ENCODE measurements at regions not wholly inside any gene's neighbourhood (a gene's known extent, or its start where the extent isn't known, plus 50 kb on each side); places are given as distances from the start of the nearest gene placed in this dataset.
"Not testable (repeated sequence)": the region's sequence is repeated elsewhere in the genome, so short reads cannot be mapped to it uniquely, and the experiment has no call there.

DNA sequence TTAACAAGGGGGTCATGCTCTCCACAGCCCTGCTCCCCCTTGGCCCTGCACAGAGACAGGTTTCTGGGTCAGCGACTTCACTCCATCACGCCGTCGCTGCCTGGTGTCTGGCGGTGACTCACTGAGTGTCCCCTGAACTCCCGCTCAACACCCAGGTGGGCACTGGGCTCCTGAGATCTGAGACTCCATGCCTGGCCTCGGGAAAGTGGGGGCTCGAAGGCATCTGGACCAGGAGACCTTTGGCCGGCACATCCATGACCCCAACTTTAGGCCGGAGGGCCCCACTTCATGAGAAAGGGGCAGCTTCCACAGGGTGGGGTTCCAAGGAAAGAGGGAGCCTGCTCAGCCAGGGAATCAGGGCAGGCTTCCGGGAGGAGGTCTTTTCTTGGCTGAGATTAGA is 79.3 kb upstream of the PRR5 start:
- H3K27ac Mint-ChIP-seq, result peak overlapping the region in 5 of 7 donors; percentile 36 to 91 (median 77)
- intact Hi-C loops (cut with micrococcal nuclease), result loop anchor here (10.0 kb wide), 1 partner anchor 738 kb away; no protein-coding TSS in a partner anchor
- H3K27me3 Mint-ChIP-seq, result peaks cover 0 to 2% of the 10 kb centered on the region in 2 donors
- Histone ChIP-seq H3K4me3 (ENCODE audit: low read length in 2 of 2) (no peak overlapping the region), H3K36me3 (ENCODE audit: insufficient read depth, low read length) (no peaks in the 10 kb centered on the region), H3K27me3 (ENCODE audit: insufficient read depth, low read length) (no peaks in the 10 kb centered on the region), H3K27ac (ENCODE audit: low read depth, low read length) (no peak overlapping the region), H3K9me3 (ENCODE audit: control insufficient read depth in 1 of 2, low read length in 2 of 2) (no peaks in the 10 kb centered on the region), H3K4me1 (ENCODE audit: insufficient read depth, low read length) (peaks cover 15% of the 10 kb centered on the region)
- no peak overlapping the region for H3K4me3 Mint-ChIP-seq
- H3K9me3 Mint-ChIP-seq, result peaks cover 0 to 1% (median 0%) of the 10 kb centered on the region in 8 donors
- CTCF ChIA-PET (ENCODE audit: partially characterized antibody), result interaction anchor here (6.7 kb wide), 2 partner anchors 538 to 628 kb away, joined by 70 to 122 read pairs; no protein-coding TSS in a partner anchor
- no peaks in the 10 kb centered on the region for H3K36me3 Mint-ChIP-seq
- POLR2A ChIA-PET (ENCODE audit: partially characterized antibody), result no interaction called here
- no peak for DNase-seq
- H3K4me1 Mint-ChIP-seq, result peaks cover 8 to 11% (median 11%) of the 10 kb centered on the region in 4 donors

- no peak overlapping the region for H3K27ac ChIP-seq (ENCODE audit: low read depth, low read length)
- H3K4me1 Mint-ChIP-seq, result peaks cover 8 to 11% (median 11%) of the 10 kb centered on the region in 4 donors
- ChIA-PET POLR2A (ENCODE audit: partially characterized antibody) (no interaction called here), CTCF (ENCODE audit: partially characterized antibody) (interaction anchor here (6.7 kb wide), 1 partner anchor 538 kb away, joined by 70 read pairs; no protein-coding TSS in a partner anchor)
- no peaks in the 10 kb centered on the region for H3K27me3 ChIP-seq (ENCODE audit: insufficient read depth, low read length)
- peaks cover 15% of the 10 kb centered on the region for H3K4me1 ChIP-seq (ENCODE audit: insufficient read depth, low read length)
- H3K27ac Mint-ChIP-seq, result peak overlapping the region; percentile 36 to 91 (median 77)
- H3K9me3 Mint-ChIP-seq, result peaks cover 0 to 1% (median 0%) of the 10 kb centered on the region in 8 donors
- H3K4me3 Mint-ChIP-seq, result peak overlapping the region in 1 of 8 donors; percentile 22
- intact Hi-C loops (cut with micrococcal nuclease), result loop anchor here (10.0 kb wide), 1 partner anchor 737 kb away; no protein-coding TSS in a partner anchor
- DNase-seq, result peak in 4 of 5 donors; percentile 21 to 40 (median 33)
- no peaks in the 10 kb centered on the region for H3K9me3 ChIP-seq (ENCODE audit: control insufficient read depth in 1 of 2, low read length in 2 of 2)
- no peaks in the 10 kb centered on the region for H3K36me3 Mint-ChIP-seq
- H3K4me3 ChIP-seq (ENCODE audit: low read length in 2 of 2), result no peak overlapping the region
- no peaks in the 10 kb centered on the region for H3K36me3 ChIP-seq (ENCODE audit: insufficient read depth, low read length)
- H3K27me3 Mint-ChIP-seq, result peaks cover 0 to 2% of the 10 kb centered on the region in 2 donors
Observed at GRCh38 chr22:44622147-44622427, 79.9 kb upstream of the PRR5 start.

- H3K4me1 ChIP-seq (ENCODE audit: insufficient read depth, low read length), result peaks cover 15% of the 10 kb centered on the region
- H3K27me3 Mint-ChIP-seq, result peaks cover 0 to 2% of the 10 kb centered on the region in 2 donors
- intact Hi-C loops (cut with micrococcal nuclease), result loop anchor here (10.0 kb wide), 1 partner anchor 737 kb away; no protein-coding TSS in a partner anchor
- no peaks in the 10 kb centered on the region for H3K36me3 Mint-ChIP-seq
- H3K27me3 ChIP-seq (ENCODE audit: insufficient read depth, low read length), result no peaks in the 10 kb centered on the region
- no peaks in the 10 kb centered on the region for H3K9me3 ChIP-seq (ENCODE audit: control insufficient read depth in 1 of 2, low read length in 2 of 2)
- H3K4me3 Mint-ChIP-seq, result no peak overlapping the region
- ChIA-PET CTCF (ENCODE audit: partially characterized antibody) (interaction anchor here (6.7 kb wide), 1 partner anchor 537 kb away, joined by 70 read pairs; no protein-coding TSS in a partner anchor), POLR2A (ENCODE audit: partially characterized antibody) (no interaction called here)
- H3K36me3 ChIP-seq (ENCODE audit: insufficient read depth, low read length), result no peaks in the 10 kb centered on the region
- DNase-seq, result no peak
- H3K4me3 ChIP-seq (ENCODE audit: low read length in 2 of 2), result no peak overlapping the region
- no peak overlapping the region for H3K27ac ChIP-seq (ENCODE audit: low read depth, low read length)
- peaks cover 8 to 11% (median 11%) of the 10 kb centered on the region in 4 donors for H3K4me1 Mint-ChIP-seq
- peak overlapping the region; percentile 32 to 90 (median 48) for H3K27ac Mint-ChIP-seq
- H3K9me3 Mint-ChIP-seq, result peaks cover 0 to 1% (median 0%) of the 10 kb centered on the region in 8 donors
Observed at GRCh38 chr22:44621401-44622146, 80.4 kb upstream of the PRR5 start.

DNA sequence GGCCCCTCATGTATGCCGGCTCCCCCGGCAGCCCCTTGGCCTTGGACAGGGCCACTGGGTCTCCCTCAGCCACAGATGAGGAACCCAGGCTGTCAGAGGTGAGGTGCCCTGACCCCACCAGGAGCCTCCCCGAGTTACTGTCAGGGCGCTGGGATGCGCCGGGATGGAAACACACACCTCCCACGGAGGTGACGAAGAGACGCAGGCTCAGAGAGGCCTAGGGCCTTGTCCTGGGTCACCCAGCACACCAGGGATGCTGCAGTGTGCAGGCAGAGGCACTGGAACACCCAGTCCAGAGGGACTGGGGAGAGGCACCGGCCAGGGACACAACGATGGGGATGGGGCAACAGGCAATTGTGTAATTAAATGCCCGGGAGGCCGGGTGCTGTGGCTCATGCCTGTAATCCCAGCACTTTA is 81.2 kb upstream of the PRR5 start:
- no peaks in the 10 kb centered on the region for H3K9me3 ChIP-seq (ENCODE audit: control insufficient read depth in 1 of 2, low read length in 2 of 2)
- H3K27me3 ChIP-seq (ENCODE audit: insufficient read depth, low read length), result no peaks in the 10 kb centered on the region
- Mint-ChIP-seq H3K9me3 (peaks cover 0 to 3% (median 0%) of the 10 kb centered on the region in 8 donors), H3K4me3 (no peak overlapping the region), H3K4me1 (peaks cover 4 to 11% (median 6%) of the 10 kb centered on the region in 4 donors), H3K36me3 (no peaks in the 10 kb centered on the region), H3K27me3 (no peaks in the 10 kb centered on the region), H3K27ac (peak overlapping the region in 1 of 7 donors; percentile 53)
- H3K4me1 ChIP-seq (ENCODE audit: insufficient read depth, low read length), result peaks cover 15% of the 10 kb centered on the region
- peak in 1 of 5 donors; percentile 54 for DNase-seq
- H3K27ac ChIP-seq (ENCODE audit: low read depth, low read length), result peak overlapping the region; percentile 14
- no peaks in the 10 kb centered on the region for H3K36me3 ChIP-seq (ENCODE audit: insufficient read depth, low read length)
- ChIA-PET POLR2A (ENCODE audit: partially characterized antibody) (no interaction called here), CTCF (ENCODE audit: partially characterized antibody) (no interaction called here)
- no peak overlapping the region for H3K4me3 ChIP-seq (ENCODE audit: low read length in 2 of 2)
- intact Hi-C loops (cut with micrococcal nuclease), result loop anchor here (1.0 to 10.0 kb wide), 2 partner anchors 166 to 736 kb away; no protein-coding TSS in a partner anchor

- peak overlapping the region; percentile 14 for H3K27ac ChIP-seq (ENCODE audit: low read depth, low read length)
- Mint-ChIP-seq H3K36me3 (no peaks in the 10 kb centered on the region), H3K9me3 (peaks cover 0 to 8% (median under 1%) of the 10 kb centered on the region in 8 donors), H3K4me3 (peak overlapping the region in 1 of 8 donors; percentile 67), H3K4me1 (peaks cover 4 to 11% (median 6%) of the 10 kb centered on the region in 4 donors), H3K27me3 (no peaks in the 10 kb centered on the region), H3K27ac (peak overlapping the region in 1 of 7 donors; percentile 96)
- H3K36me3 ChIP-seq (ENCODE audit: insufficient read depth, low read length), result no peaks in the 10 kb centered on the region
- DNase-seq, result peak; percentile 85 to 92 (median 91)
- intact Hi-C loops (cut with micrococcal nuclease), result loop anchor here (1.0 to 10.0 kb wide), 2 partner anchors 165 to 735 kb away; no protein-coding TSS in a partner anchor
- H3K27me3 ChIP-seq (ENCODE audit: insufficient read depth, low read length), result no peaks in the 10 kb centered on the region
- H3K4me1 ChIP-seq (ENCODE audit: insufficient read depth, low read length), result peaks cover 15% of the 10 kb centered on the region
- ChIA-PET POLR2A (ENCODE audit: partially characterized antibody) (no interaction called here), CTCF (ENCODE audit: partially characterized antibody) (no interaction called here)
- peaks cover 0 to 2% of the 10 kb centered on the region in 2 donors for H3K9me3 ChIP-seq (ENCODE audit: control insufficient read depth in 1 of 2, low read length in 2 of 2)
- H3K4me3 ChIP-seq (ENCODE audit: low read length in 2 of 2), result peak overlapping the region in 1 of 2 donors; percentile 7
Observed at GRCh38 chr22:44620129-44620840, 81.7 kb upstream of the PRR5 start.

DNA sequence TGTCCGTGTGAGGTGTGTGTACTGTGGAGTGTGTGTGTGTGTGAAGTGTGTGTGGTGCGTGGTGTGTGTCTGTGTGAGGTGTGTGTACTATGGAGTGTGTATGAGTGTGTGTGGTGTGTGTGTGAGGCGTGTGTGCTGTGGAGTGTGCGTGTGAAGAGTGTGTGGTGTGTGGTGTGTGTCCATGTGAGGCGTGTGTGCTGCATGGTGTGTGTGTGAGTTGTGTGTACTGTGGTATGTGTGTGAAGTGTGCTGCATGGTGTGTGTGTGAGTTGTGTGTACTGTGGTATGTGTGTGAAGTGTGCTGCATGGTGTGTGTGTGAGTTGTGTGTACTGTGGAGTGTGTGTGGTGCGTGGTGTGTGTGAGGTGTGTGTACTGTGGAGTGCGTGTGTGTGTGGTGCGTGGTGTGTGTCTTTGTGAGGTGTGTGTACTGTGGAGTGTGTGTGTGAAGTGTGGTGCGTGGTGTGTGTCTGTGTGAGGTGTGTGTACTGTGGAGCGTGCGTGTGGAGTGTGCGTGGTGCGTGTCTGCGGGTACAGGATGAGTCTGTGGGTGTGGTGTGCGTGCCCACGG is 82.4 kb upstream of the PRR5 start:
- peaks cover 4 to 11% (median 6%) of the 10 kb centered on the region in 4 donors for H3K4me1 Mint-ChIP-seq
- POLR2A ChIA-PET (ENCODE audit: partially characterized antibody); H3K4me3 Mint-ChIP-seq: not testable (repeated sequence)

More for the DNA sequence above, 82.4 kb upstream of the PRR5 start:
- CTCF ChIA-PET (ENCODE audit: partially characterized antibody); H3K36me3 ChIP-seq (ENCODE audit: insufficient read depth, low read length); H3K27me3 Mint-ChIP-seq; H3K9me3 ChIP-seq (ENCODE audit: control insufficient read depth in 1 of 2, low read length in 2 of 2); H3K27ac Mint-ChIP-seq; DNase-seq; H3K36me3 Mint-ChIP-seq; H3K27me3 ChIP-seq (ENCODE audit: insufficient read depth, low read length); H3K27ac ChIP-seq (ENCODE audit: low read depth, low read length): not testable (repeated sequence)
- intact Hi-C loops (cut with micrococcal nuclease), result loop anchor here (1.0 to 10.0 kb wide), 2 partner anchors 164 to 735 kb away; no protein-coding TSS in a partner anchor
- H3K4me3 ChIP-seq (ENCODE audit: low read length in 2 of 2), result peak overlapping the region in 1 of 2 donors; percentile 7
- peaks cover 0 to 15% (median 6%) of the 10 kb centered on the region in 8 donors for H3K9me3 Mint-ChIP-seq
- peaks cover 15% of the 10 kb centered on the region for H3K4me1 ChIP-seq (ENCODE audit: insufficient read depth, low read length)

Measured in CD4-positive, alpha-beta memory T cell (primary cell).